Upper lobe of left lung (tissue), 6 donors: ENCODE measurements at regions not wholly inside any gene's neighbourhood (a gene's known extent, or its start where the extent isn't known, plus 50 kb on each side); places are given as distances from the start of the nearest gene placed in this dataset.

Experiments used
- ATAC-seq, 2 donors: fragments of 200-7000 bp; cut with Tn5 transposase; one replicate each; pipeline ENCODE4 v1.9.1; 2022; ENCODE audit warnings: mild to moderate bottlenecking in 2 of 2, moderate library complexity in 2 of 2; ENCODE audit not compliant: low FRiP score in 2 of 2
- DNase-seq, 2 donors: peaks; one replicate each; pipeline ENCODE4 v3.0.0-alpha.2; 2019 to 2020
- H3K27ac ChIP-seq, 4 donors: fragments of 200-600 bp; sonication (generic); one replicate each; pipeline ENCODE4 v1.5.1; 2016 to 2019
- H3K27me3 ChIP-seq, 4 donors: fragments of 200-600 bp; sonication (generic); one replicate each; pipeline ENCODE4 v1.5.1; 2017 to 2019
- H3K36me3 ChIP-seq, 4 donors: fragments of 200-600 bp; sonication (generic); one replicate each; pipeline ENCODE4 v1.5.1; 2016 to 2019
- H3K4me1 ChIP-seq, 4 donors: fragments of 200-600 bp; sonication (generic); one replicate each; pipeline ENCODE4 v1.5.1; 2018 to 2019
- H3K4me3 ChIP-seq, 4 donors: fragments of 200-600 bp; sonication (generic); one replicate each; pipeline ENCODE4 v1.5.1; 2017 to 2019; ENCODE audit warnings: mild to moderate bottlenecking in 2 of 4, moderate library complexity in 1 of 4
- H3K9me3 ChIP-seq, 4 donors: fragments of 200-600 bp; sonication (generic); one replicate each; pipeline ENCODE4 v1.5.1; 2018 to 2019
- EP300 ChIP-seq, 4 donors: sonication (generic); formaldehyde crosslinking; IDR thresholded peaks; one replicate each; pipeline ENCODE4 v1.5.1; 2017; ENCODE audit warnings: antibody characterized with exemption in 4 of 4, control low read depth in 2 of 4
- POLR2A ChIP-seq, 4 donors: fragments of 450-650 bp; IDR thresholded peaks; one replicate each; pipeline ENCODE4 v1.5.1; 2016 to 2017; ENCODE audit warnings: antibody characterized with exemption in 4 of 4, mild to moderate bottlenecking in 2 of 4
- POLR2AphosphoS5 ChIP-seq, 2 donors: sonication (generic); formaldehyde crosslinking; IDR thresholded peaks; one replicate each; pipeline ENCODE4 v1.5.1; 2017; ENCODE audit warnings: antibody characterized with exemption in 2 of 2
- WGBS, 2 donors: methylation state at CpG; one replicate each; pipeline ENCODE4 v1.1.5; 2017 to 2018; 5-methylcytosine and 5-hydroxymethylcytosine counted together
- TF ChIP-seq, protein P1 (sequence below), 6 experiments: fragments of 450-650 bp in 4 of 6; fragments of 200-600 bp in 2 of 6; sonication (generic) in 2 of 6; IDR thresholded peaks; one replicate each; pipeline ENCODE4 v1.5.1; 2016 to 2019; ENCODE audit warnings: antibody characterized with exemption in 6 of 6
- donor health status: DM: no; HTN: no; CAD: no; lungs with moderate emphysema.
- donor health status: DM: no; HTN: yes; CAD: no; lungs with severe emphysema.

- H3K27me3 ChIP-seq, result no peaks in the 10 kb centered on the region
- no peak for ATAC-seq
- DNase-seq, result peak in 1 of 2 donors; percentile 20
- H3K27ac ChIP-seq, result no peak overlapping the region
- H3K4me3 ChIP-seq, result no peak overlapping the region
- WGBS, 2 donors, result 68 to 70% methylated on average over 11 of the region's 11 CpGs
- TF ChIP-seq POLR2AphosphoS5 (IDR thresholded peaks at IDR 0.05) (no peak), POLR2A (IDR thresholded peaks at IDR 0.05) (no peak), EP300 (IDR thresholded peaks at IDR 0.05) (no peak)
- TF ChIP-seq, protein P1, sequence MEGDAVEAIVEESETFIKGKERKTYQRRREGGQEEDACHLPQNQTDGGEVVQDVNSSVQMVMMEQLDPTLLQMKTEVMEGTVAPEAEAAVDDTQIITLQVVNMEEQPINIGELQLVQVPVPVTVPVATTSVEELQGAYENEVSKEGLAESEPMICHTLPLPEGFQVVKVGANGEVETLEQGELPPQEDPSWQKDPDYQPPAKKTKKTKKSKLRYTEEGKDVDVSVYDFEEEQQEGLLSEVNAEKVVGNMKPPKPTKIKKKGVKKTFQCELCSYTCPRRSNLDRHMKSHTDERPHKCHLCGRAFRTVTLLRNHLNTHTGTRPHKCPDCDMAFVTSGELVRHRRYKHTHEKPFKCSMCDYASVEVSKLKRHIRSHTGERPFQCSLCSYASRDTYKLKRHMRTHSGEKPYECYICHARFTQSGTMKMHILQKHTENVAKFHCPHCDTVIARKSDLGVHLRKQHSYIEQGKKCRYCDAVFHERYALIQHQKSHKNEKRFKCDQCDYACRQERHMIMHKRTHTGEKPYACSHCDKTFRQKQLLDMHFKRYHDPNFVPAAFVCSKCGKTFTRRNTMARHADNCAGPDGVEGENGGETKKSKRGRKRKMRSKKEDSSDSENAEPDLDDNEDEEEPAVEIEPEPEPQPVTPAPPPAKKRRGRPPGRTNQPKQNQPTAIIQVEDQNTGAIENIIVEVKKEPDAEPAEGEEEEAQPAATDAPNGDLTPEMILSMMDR (IDR thresholded peaks at IDR 0.05), result no peak
- H3K9me3 ChIP-seq, result no peaks in the 10 kb centered on the region
- H3K4me1 ChIP-seq, result no peaks in the 10 kb centered on the region
- no peaks in the 10 kb centered on the region for H3K36me3 ChIP-seq
These were observed 94.6 kb upstream of the DIAPH3 start for GRCh38 chr13:60258349-60258748.

GRCh38 chr13:60260440-60260839 is 96.7 kb upstream of the DIAPH3 start:
- WGBS, 2 donors, result 50 to 55% methylated on average over 2 to 4 of the region's 4 CpGs
- Histone ChIP-seq H3K27ac (no peak overlapping the region), H3K9me3 (no peaks in the 10 kb centered on the region), H3K36me3 (no peaks in the 10 kb centered on the region), H3K4me1 (no peaks in the 10 kb centered on the region), H3K27me3 (no peaks in the 10 kb centered on the region), H3K4me3 (no peak overlapping the region)
- ATAC-seq (no peak), DNase-seq (no peak)
- no peak for TF ChIP-seq EP300 (IDR thresholded peaks at IDR 0.05)
- no peak for TF ChIP-seq POLR2AphosphoS5 (IDR thresholded peaks at IDR 0.05)
- TF ChIP-seq POLR2A (IDR thresholded peaks at IDR 0.05), result no peak
- TF ChIP-seq, protein P1 (IDR thresholded peaks at IDR 0.05), result no peak

DNA sequence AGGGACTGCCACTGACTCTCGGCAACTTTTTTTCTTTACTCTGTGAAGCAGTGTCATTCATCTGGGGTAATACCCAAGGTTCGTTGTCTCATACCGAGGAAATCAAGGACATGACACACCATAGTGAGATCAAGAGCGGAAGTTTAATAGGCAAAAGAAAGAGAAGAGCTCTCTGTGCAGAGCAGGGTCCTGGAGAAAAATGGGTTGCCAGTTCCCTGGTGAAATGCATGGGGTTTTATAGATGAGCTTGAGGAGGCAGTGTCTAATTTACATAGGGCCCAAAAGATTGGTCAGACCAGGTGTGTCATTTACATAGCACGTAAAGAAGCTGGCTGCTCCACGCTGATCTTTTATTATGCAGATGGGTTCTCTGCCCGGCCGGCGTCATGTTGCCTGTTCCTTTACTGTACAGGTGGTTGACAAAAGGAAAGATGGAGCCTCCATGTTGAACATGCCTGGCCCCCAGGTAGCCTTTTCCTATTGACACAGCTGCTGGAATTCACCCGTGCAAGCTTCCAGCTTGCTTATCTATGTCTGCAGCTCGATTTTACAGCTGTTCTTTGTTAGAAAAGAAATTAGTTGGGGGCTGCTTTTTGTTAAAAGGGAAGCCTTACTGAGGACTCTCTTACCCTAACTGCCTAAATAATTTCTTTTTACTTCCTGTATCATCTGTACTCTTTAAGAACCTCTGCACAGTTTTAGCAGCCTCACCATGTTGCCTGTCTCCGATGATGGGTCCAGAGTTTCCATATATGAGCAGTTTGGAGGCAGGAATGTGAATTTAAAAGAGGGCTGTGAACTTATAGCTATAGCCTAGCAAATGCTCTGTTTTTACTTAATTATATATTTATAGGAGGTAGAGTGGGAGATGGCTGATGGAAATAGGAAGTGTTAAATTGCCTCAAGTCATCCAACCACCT is 98.0 kb upstream of the DIAPH3 start:
- no peaks in the 10 kb centered on the region for H3K4me1 ChIP-seq
- ATAC-seq (no peak), DNase-seq (no peak)
- H3K9me3 ChIP-seq, result no peaks in the 10 kb centered on the region
- H3K27ac ChIP-seq, result no peak overlapping the region
- no peak for TF ChIP-seq POLR2AphosphoS5 (IDR thresholded peaks at IDR 0.05)
- TF ChIP-seq POLR2A (IDR thresholded peaks at IDR 0.05), result no peak
- TF ChIP-seq, protein P1 (IDR thresholded peaks at IDR 0.05), result no peak
- TF ChIP-seq EP300 (IDR thresholded peaks at IDR 0.05), result no peak
- no peaks in the 10 kb centered on the region for H3K27me3 ChIP-seq
- 65 to 69% methylated on average over 12 of the region's 12 CpGs for WGBS, 2 donors
- no peaks in the 10 kb centered on the region for H3K36me3 ChIP-seq
- H3K4me3 ChIP-seq, result no peak overlapping the region

DNA sequence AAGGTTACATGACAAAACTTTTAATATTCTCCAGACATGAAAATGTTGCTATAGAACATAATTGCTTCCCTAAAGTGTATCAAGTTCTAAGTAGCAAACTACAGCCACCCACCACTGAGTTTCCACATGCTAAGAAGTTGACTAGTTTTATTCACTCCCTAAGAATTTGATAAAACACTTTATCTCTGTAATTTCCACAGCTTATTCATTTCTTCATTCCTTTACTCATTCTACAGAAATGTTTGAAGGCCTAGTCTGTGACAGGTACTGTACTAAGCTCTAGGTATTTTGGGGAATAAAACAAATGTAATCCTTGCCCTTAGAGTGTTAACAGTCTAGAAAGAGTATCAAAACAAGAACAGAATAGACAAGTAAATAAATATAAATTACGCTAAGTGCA is 101.8 kb upstream of the DIAPH3 start:
- no peaks in the 10 kb centered on the region for H3K36me3 ChIP-seq
- H3K4me3 ChIP-seq, result no peak overlapping the region
- ATAC-seq (no peak), DNase-seq (no peak)
- H3K9me3 ChIP-seq, result no peaks in the 10 kb centered on the region
- no peaks in the 10 kb centered on the region for H3K4me1 ChIP-seq
- no peaks in the 10 kb centered on the region for H3K27me3 ChIP-seq
- no peak overlapping the region for H3K27ac ChIP-seq
- TF ChIP-seq EP300 (IDR thresholded peaks at IDR 0.05), result no peak
- TF ChIP-seq POLR2A (IDR thresholded peaks at IDR 0.05), result no peak
- TF ChIP-seq, protein P1 (IDR thresholded peaks at IDR 0.05), result no peak
- TF ChIP-seq POLR2AphosphoS5 (IDR thresholded peaks at IDR 0.05), result no peak
- WGBS, 2 donors, result 84 to 98% methylated on average over 1 of the region's 1 CpG
